ENCODE measurements at regions not wholly inside any gene's neighbourhood (a gene's known extent, or its start where the extent isn't known, plus 50 kb on each side); places are given as distances from the start of the nearest gene placed in this dataset.
A peak's percentile ranks its signal among the peaks of the same experiment; 100 is the strongest.
"Not testable (repeated sequence)": the region's sequence is repeated elsewhere in the genome, so short reads cannot be mapped to it uniquely, and the experiment has no call there.

DNA sequence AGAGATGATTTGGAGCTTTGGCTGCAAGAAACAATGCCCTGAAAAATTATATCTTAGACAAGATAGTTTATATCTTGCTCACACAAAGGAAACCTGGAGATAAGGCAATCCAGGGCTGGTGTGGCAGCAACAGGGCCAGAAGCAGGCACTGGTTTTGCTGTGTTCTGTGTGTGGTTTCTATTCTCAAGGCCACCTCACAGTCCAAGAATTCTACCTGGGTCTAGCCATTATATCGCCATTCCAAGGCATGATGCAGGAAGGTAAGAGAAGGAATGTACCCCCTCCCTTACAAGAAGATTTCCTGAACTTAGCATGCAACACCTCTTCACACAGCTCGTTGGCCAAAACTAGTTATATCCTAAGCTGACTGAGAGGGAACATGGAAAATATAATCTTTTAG, 74.5 kb upstream of the MEGF10 start:
- no peak for DNase-seq

GRCh38 chr5:127216898-127217675, 73.5 kb upstream of the MEGF10 start:
- DNase-seq = no peak

DNA sequence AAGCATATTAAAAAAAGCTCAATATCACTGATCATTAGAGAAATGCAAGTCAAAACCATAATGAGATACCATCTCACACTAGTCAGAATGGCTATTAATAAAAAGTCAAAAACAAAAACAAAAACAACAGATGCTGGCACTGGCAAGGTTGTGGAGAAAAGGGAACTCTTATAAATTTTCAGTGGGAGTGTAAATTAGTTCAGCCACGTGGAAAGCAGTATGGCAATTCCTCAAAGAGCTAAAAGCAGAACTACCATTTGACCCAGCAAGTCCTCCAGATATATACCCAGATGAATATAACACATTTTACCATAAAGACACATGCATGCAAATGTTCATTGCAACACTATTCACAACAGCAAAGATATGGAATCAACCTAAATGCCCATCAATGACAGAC, 68.7 kb upstream of the MEGF10 start:
- not testable (repeated sequence) for DNase-seq

GRCh38 chr5:127222571-127223156, 67.9 kb upstream of the MEGF10 start:
- DNase-seq = not testable (repeated sequence)

- DNase-seq = no peak
Observed at GRCh38 chr5:127223256-127223974, 67.2 kb upstream of the MEGF10 start.

DNA sequence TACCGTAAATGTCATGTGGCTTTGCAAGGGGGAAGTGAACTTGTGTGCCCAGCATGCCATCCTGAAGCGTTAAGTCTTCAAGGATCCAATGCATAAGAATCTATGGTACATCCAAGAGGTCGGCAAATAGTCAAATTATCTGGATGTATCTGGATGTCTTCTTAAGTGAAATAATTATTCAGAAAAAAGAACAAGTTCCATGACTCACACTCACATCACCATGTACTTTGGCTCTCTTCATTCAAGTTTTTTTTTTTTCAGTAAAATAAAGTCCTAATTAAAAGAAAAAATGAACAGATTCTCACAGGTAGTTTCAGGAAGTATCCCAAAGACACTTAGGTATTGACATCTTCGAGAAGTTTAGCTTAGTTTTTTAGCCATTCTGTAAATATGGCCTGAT, 62.7 kb upstream of the MEGF10 start:
- no peak for DNase-seq

DNA sequence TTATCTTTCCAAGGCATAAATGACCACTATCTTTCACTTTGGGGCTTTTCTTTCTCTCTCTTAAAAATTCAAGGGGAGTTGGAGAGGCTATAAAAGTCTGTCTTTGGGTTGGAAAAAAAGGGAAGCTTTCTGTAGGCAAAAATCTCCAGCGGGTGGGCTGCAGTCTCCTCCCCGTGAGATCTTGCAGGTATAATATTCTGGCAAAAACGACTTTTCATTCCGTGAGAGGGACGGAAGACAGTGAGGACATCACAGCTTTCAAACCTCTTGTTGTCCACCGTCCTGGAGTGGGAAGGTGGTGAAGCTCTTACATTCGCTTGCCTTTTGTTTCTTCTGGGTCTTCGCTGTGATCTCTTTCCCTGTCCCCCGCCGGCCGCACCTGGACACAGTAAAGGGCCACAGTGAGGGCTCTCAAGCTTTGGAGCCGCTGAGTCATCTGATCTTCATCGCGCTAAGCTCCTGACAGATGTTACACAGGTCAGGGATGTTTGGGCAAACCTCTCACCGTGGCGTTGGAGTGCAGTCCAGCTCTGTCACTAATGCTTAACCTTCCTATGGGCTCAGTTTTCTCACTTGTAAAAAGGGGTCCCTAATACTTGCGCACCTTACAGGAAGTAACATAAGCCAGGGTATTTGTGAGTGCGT, 61.9 kb upstream of the MEGF10 start:
- no peak for DNase-seq

GRCh38 chr5:127229185-127229889, 61.3 kb upstream of the MEGF10 start:
- DNase-seq = peak; percentile 7

DNA sequence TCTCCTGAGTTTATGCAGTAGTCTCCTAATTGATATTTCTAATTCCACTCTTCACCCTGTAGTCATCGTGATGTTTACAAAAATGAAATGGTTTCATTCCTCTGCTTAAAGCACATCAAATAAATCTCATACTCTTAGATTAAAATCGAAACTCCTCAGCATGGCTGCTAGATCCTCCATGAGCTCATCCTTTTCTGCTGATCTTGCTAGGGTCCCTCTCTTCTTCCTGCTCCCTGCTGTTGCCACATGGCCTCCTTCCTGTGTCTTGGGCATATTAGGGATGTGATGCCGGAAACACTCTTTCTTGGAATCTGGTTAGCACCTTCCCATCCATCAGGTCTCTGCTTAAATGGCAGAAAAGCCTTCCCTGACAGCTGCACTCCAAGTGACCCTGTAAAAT, 59.5 kb upstream of the MEGF10 start:
- DNase-seq = no peak

DNA sequence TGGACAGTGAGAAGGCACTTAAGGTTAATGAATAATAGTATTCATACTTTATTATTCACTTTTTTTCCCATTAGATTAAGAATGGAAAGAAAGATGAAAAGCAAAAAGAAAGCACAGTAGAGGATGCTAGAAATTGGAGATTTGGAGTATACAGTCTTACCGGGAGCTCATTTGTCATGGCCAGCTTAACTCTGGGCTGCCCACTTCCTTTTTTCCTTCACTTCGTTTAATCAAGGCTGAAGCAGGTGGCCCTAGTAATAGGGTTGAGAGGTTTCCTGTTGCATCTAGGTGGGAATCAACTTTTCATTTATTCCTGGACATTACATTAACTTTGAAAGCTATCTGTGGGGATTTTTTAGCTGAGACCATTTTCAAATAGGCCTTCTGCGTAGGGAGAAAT, 57.0 kb upstream of the MEGF10 start:
- DNase-seq = no peak

- DNase-seq = no peak
Observed at GRCh38 chr5:127235136-127235535, 55.5 kb upstream of the MEGF10 start.

GRCh38 chr5:127236254-127236653, 54.3 kb upstream of the MEGF10 start:
- DNase-seq = no peak
